CD4-positive, alpha-beta T cell treated with Interleukin-15 for 4 hours (primary cell): ENCODE measurements at regions not wholly inside any gene's neighbourhood (a gene's known extent, or its start where the extent isn't known, plus 50 kb on each side); places are given as distances from the start of the nearest gene placed in this dataset.

Experiments used
- DNase-seq: peaks from one replicate; pipeline ENCODE4 v3.0.0-alpha.2; 2020; ENCODE audit warnings: low spot score

DNA sequence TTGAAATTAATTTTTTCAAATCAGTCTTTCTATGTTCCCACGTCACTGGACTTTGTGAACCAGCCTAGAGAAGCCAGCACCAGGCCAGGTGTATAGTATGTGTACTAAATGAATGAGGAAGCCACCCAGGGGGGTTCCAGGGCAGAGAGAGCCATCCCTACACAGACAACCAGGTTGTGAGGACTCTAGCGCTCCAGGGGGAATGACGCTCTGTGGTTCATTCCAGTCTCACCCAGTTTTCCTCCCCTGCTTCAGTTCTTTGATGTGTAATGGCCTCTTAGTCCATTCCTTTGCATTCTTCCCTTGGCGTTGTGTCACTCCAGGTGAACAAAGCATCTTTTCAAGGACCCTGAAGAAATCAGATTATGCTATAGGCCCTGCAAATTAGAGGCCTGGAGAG, 330.6 kb downstream of the NSG2 start:
- DNase-seq, result no peak

DNA sequence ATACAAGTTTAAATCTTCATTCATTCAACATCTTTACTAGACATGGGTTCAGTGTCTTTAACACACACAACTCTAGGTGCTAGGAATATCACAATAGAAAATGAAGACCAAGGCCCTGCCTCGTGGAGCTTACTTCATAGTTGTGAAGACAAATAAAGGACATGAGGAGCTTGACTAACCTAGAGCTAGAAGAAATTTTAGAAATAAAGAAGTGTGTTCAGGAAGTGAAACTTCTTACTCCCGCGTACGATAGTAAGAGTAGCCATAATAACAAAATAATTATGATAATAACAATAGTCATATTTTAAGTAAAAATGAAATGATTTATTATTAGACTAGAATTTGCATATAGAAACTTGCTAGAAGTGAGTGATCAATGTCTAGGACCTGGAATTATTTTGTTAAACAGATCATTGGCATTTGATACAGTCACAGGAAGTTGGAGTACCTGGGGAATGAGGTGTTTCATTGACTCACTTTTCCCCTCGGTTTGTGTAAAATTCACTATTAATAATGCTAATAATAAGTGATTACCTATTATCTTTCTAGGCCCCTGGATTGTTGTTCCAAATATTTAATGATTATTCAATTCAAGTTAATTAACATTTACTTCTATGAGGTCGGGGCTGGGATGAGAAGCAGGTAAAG, 331.3 kb downstream of the NSG2 start:
- no peak for DNase-seq

DNA sequence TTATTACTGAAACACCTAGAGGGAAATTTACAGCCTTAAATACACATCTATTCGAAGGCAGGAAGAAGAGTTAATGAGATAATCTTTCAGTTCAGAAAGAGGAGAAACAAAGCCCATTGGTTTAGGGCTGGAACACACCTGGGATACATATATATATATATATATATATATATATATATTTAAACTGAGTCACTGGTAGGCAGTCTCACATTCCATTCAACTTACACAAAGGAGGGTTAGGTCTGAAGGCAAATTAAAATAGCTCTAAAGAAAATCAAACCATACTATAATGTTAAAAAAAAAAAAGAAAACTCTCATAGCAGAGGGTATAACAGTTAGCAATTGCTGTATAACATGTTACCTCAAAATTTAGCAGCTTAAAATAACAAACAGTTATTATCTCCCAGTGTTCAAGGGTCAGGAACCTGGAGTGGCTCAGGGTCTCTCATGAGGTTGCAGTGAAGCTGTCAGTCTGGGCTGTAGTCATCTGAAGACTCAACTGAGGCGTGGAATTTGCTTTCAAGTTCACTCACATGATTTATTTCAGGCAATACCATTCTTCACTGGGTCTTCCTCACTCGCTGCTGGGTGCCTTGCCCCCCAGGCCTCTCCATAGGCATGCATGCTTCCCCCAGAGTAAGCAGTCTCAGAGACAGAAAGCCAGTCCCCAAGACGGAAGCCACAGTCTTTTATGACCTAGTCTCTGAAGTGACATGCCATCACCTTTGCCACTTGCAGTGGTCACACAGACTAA, 332.8 kb downstream of the NSG2 start:
- no peak for DNase-seq

DNA sequence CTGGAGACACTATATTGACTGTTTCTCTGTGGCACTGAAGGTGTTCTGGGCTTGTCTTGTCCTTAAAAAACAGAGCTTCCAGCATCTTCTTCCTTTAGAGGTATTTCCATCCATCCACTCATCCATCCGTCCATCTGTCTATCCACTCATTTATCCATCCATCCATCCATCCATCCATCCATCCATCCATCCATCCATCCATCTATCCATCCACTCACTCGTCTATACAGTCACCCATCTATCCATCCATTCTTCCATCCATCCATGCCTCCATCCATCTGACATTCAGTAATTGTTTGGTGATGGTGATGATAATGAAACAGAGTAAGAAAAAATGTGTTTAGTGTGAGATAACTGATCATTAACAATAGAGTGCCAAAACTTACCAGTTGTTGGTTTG, 334.8 kb downstream of the NSG2 start:
- no peak for DNase-seq

DNA sequence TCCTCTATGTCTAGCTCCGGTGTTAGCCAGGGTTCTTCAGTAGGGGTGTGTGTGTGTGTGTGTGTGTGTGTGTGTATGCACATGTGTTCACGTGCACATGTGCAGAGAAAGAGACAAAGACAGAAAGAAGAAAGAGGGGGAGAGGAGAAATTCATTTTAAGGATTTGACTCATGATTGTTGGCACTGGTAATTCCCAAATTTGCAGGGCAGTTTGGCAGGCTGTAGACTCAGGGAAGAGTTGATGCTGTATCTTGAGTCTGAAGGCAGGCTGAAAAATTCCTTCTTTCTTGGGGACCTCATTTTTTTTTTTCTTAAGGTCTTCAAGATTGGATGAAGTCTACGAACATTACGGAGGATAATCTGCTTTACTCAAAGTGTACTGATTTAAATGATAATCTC, 335.7 kb downstream of the NSG2 start:
- no peak for DNase-seq

DNA sequence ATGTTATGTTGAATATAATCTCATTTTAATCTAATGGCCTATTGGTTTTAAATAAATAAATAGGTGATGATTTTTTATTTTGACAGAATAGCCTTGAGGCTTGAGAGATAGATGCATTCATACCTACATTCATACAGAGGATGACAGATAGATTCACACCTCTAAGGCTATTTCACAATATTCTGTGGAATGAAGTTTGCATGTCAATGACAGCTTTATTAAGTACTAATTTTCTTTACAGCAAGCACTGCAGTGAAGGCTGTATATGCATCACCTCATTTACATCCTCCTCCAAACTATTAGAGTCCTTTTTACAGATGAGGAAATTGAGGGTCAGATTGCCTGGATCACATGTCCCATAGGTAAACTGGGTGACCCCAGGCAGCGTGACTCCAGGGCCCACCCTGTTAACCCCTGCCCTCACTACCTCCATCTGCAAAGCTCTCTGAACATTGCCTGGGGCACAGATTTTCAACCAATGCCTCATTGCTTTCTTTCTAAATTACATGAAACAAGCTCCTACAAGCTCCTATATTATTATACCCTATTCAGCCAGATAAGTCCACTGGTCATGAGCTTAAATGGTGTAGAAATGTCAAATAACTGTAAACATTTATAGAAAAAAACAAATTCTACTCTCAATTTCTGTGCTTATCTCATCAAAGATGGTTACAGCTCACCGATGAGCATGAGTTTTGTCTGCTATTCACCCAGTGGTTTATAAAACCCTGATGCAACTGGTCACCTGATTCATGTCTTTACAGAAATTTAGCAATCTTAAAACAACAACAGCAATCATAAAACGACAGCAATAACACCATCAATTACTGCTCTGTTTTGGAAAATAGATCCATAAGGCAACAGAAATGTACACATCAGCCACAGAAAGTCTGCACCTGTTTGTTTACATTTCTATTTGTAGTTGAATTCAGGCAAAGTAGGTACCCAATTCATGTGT, 338.0 kb downstream of the NSG2 start:
- DNase-seq, result no peak

DNA sequence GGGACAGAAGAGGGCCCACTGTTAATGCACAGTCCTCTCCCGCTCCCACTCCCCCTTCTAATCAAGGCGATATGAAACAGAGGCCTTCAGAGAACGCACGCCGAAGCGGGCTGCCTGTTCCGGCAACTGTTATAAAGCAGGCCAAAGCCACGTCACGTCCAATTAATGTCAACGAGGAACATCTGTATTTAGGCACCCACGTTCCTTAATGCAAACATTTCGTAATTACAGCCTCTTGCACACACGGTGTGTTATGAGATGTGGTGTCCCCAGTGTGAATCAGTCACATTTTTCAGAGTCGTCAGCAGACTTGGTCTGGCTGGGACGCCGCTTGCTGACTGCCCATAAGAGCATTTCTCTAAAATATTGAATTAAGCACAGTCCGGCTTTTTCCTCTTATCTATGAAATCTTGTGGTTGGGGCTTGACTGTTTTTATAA, 339.0 kb downstream of the NSG2 start:
- no peak for DNase-seq

DNA sequence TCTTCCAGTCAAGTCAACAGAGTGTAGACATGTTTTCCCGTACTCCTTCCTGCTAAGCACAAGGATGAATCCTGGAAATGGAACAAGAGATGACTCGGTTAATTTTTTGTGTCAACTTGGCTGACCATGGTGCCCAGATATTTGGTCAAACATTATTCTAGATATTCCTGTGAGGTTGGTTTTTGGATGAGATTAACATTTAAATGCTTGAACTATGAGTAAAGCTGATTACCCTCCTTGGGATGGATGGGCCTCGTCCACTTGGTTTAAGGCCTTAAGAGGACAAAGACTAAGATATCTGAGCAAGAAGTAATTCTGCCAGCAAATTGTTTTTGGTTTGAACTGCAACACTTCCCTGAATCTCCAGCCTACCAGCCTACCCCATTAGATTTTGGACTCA, 338.1 kb upstream of the MSX2 start:
- no peak for DNase-seq

DNA sequence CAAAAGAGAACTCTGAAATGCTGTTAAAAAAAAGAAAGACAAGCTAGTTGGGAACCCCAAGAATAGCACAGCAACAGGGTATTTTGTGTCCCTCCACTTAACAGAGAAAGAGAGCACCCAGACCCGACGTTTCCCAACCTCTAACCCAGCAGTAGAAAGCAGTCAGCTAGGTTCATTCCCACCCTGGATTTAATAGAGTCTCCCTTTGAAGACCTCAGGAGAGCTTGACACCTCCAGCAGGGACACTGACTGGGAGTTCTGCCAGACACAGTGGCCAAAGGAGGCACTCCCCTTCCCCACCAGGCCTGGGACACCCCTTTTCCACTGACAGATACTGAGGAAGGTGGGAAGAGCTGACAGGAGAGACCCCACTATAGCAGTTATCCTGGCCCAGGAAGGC, 337.5 kb upstream of the MSX2 start:
- DNase-seq, result no peak

DNA sequence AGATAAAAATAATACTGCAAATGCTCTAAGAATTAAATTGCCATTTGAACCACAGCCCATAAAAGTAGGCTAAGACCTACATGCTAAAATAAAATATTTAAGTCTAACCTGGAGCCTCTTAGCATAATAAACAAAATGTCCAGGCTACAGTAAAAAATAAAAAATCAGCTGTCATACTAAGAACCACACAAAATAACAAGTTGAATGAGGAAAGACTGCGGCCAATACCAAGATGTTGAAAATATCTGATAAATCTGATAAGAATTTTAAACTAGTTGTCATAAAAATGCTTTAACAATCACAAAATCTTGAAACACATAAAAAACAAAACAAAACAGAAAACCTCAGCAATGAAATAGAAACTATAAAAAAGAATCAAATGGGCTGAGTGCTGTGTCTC, 336.9 kb upstream of the MSX2 start:
- no peak for DNase-seq

DNA sequence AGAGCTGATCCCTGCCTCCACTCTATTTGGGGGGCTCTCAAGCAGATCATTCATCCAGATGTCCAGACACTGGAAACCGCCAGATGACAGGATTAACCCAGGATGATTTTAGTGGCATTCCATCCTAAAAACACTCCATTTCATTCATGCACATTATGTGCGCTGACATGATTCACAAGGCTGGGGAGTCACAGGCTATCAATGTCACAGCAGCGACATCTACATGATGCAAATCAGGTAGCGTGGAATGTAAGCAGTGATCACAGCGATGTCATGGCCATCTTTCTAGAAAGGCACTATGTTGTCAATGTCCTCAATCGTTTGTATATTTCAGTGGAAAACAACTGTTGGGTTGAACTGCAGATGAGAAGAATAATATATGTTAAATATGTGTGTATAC, 331.5 kb upstream of the MSX2 start:
- DNase-seq, result no peak

DNA sequence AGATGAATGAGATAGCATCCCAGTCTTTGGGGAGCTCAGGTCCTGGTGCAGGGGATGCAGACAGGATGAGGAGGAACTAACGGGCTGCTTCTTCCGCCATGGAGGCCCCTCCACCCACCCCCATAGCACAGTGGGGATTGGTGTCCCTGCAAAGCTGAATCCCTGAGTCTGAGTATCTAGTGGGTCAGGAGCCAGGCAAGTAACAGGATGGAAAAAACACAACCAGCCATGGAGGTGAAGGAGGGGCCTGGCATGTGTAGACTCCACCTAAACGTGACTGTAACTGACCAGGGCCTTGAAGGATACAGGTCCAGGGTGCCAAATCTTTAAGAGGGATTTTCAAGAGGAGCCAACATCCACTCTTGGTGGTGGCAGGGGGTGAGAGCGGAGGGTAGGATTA, 327.8 kb upstream of the MSX2 start:
- no peak for DNase-seq

DNA sequence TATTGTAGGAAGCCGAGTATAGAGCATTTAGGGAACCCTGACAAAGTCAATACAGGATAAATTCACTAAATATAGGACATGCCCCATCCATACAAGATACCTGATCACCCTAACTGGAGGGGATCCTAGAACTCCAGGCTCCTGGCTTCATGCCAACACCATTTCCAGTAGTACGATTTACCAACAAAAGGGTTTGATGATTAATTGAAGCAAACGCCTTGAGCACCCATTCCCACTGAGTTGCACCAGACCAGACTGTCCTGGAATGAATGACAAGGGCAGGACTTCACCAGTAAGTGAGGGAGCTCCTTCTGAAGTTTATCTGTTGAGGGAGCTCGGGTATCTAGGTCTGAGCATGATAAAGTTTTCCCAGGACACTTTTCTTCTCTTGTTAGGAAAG, 327.2 kb upstream of the MSX2 start:
- no peak for DNase-seq

DNA sequence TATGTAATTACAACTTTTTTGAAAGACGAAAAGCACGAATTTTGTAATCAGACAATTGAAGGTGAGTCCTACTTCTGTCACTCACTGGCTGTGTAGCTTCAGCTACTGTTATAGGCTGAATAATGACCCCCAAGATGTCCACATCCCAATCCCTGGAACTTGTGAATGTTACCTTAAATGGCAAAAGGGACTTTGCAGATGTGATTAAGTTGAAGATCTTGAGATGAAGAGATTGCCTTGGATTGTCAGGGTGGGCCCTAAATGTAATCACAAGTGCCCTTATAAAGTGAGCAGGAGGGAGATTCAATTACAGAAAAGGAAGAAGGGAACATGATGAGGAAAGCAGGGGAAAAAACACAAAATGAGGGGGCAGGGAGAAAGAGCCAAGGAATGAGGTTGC, 326.2 kb upstream of the MSX2 start:
- DNase-seq, result no peak

DNA sequence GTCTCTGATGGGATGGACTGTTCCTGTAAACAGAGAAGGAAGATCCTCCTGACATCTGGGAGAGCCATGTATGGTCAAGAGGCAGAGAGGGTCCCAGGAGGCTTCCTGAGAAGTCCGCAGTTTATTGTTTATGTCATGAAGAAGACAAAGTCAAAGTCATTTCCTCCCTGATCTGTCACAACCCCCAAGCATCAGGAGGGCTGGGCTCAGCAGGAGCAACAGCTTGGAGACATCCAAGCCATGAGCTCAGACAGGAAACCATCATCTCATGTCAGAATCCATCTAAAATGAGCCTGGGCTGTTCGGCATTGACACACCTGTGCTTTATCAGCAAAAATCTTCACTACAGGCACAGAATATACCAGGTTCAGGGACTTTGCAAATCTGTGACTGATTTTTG, 325.0 kb upstream of the MSX2 start:
- DNase-seq, result no peak

DNA sequence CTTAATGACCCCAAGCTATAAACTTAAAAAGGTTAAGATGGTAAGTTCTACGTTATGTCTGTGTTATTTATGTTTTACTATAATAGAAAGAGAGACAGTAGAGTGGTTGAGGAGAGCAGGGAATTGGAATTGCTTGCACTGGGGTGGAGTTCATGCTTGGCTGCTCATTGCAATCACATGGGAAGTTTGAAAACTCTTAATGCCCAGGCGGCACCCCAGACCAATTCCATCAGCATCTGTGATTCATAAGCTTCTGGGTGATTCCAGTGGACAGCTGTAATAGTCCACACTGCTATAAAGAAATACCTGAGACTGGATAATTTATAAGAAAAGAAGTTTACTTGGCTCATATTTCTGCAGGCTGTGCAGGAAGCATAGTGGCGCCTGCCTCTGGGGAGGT, 323.9 kb upstream of the MSX2 start:
- no peak for DNase-seq

DNA sequence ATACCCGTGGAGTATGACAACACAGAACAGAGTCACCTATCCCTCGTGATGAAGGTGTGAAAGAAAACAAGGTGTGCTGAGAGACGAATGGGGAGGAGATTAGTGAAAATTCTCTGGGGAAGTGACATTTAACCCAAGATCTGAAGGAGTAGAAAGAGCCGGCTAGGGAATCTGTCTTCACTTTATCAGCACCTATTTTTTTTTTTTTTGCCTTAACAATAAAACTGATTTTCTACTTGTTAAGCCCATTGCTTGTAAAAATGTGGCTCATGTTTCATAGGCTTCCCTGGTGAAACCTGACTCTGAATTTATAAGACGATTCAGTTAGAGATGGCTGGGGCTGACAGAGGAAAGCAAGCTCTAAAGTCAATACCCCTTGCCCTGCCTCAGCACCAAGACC, 322.6 kb upstream of the MSX2 start:
- no peak for DNase-seq

DNA sequence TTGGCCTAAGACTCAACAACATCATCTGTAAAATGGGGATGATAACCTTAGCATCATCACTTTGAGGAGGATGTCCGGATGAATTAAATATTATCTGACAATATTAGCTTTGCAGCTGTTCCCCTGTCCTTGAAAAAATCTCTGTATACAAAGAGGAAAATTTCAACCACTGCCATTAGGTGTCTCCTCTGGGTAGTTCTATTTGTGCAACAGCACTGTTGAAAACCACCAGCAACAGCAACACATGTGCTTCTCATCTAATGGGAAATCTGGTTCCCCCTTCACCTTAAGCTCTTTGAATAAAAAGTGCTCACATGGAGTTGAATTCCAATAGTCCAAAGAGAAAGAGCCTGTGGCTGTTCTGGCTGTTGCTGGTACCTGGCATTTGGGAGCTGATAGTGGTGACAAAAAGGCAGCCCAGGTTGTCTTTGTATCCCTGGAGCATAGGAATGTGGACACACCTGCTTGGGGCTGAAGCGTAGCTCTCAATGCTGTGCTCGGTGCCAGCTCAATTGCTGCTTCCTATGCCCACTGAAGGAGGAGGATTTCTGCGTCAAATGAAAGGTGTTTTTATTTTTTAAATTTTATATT, 322.1 kb upstream of the MSX2 start:
- no peak for DNase-seq

DNA sequence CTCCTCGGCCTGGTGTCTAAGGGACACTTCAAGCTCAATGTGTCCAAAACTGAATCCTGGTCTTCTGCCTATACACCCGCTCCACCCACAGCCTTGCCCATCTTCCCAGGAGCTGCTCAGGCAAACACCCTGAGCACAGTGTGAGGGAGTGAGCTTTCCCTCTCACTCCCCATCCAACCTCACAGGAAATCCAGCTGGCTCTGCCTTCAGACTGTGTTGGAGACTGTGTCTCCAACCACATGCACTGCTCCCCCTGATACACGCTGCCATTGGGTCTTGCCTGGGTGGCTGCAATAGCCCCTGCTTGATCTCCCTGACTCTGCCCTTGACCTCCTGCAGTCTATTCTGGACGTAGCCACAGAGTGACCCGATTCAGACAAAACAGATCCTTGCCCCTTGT, 319.5 kb upstream of the MSX2 start:
- DNase-seq, result no peak

DNA sequence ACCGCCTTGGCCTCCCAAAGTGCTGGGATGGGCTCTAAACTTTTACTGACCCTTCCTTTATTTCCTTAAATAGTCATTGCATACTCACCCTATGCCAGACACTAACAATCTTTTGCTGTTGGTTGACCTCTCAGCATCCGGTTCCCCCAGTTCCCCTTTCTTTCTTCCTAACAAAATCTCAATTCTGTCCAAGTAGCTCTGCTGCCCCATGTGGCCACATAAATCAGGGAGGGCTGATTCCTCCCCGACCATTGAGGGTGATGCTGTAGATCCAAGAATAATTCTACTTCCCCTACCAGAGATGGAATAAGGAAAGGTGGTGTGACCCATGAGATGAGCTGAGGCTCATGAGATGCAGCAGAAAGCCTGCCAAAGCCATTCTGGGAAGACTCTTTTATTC, 315.3 kb upstream of the MSX2 start:
- no peak for DNase-seq

DNA sequence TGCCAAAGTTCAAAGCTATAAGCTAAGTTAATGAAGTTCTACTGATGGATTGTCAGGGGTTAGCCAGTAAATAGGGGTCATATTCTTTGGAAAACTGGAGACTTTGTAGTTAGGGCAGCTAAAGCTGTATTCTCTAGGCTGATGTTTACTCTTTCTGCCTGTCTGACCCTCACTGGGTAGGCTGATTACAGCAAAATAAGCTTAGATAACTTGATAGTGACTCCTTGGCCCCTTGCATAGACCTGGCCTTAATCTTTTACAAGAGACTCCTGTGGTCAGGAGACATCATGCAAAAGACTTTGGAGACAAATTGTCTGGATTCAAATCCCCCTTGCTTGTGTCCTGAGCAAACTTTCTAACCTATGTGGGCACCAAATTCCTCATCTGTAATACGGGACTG, 314.4 kb upstream of the MSX2 start:
- DNase-seq, result no peak

DNA sequence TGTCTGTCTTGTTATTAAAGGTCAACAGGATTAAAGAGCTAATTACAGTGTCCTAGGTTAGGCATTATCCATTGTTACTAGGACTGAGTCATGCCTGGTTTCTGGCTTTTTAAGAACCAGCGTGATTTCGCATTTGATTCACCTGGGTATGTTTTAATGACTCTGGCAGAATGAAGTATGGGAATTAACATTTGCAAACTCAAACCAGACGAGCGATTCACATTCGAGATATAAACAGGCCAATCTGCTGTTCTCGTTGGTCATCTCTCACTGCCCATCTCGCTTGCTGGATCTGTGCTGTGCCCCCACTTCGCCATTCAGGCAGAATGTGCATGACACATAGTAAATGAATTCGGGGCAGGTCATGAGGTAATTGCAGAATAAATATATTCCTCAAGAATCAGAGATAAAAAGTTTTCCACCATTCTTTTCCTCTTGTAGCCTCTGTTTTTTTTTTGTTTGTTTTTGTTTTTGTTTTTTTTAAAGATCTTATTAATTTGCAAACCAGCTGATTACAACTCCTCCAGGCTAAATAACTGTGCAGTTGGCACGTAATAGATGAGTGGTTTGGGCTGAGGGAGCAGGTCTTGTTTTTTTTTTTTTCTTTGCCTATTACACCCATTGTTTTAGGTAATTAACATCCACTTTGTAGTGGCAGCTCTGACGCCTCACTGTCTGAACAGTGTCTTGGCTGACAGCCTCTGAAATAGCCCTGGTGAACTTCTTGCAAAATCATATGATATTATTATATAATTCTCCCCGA, 313.5 kb upstream of the MSX2 start:
- no peak for DNase-seq
